ENCODE measurements at regions not wholly inside any gene's neighbourhood (a gene's known extent, or its start where the extent isn't known, plus 50 kb on each side); places are given as distances from the start of the nearest gene placed in this dataset.
"Not testable (repeated sequence)": the region's sequence is repeated elsewhere in the genome, so short reads cannot be mapped to it uniquely, and the experiment has no call there.

GRCh38 chr1:221530791-221531190, 211.1 kb downstream of the DUSP10 start:
- Histone ChIP-seq H3K36me3 (ENCODE audit: control insufficient read depth, insufficient read depth, low read length) (no peaks in the 10 kb centered on the region), H3K9me3 (ENCODE audit: control insufficient read depth, insufficient read depth, low read length) (no peaks in the 10 kb centered on the region), H3K4me3 (ENCODE audit: low read length) (no peak overlapping the region), H3K27me3 (ENCODE audit: control insufficient read depth, insufficient read depth, low read length) (no peaks in the 10 kb centered on the region), H3K27ac (ENCODE audit: low read length) (no peak overlapping the region), H3K4me1 (ENCODE audit: control insufficient read depth, insufficient read depth, low read length) (no peaks in the 10 kb centered on the region)
- DNase-seq (ENCODE audit: low read depth, low spot score), result no peak

GRCh38 chr1:221532071-221532773, 209.7 kb downstream of the DUSP10 start:
- Histone ChIP-seq H3K36me3 (ENCODE audit: control insufficient read depth, insufficient read depth, low read length) (no peaks in the 10 kb centered on the region), H3K4me1 (ENCODE audit: control insufficient read depth, insufficient read depth, low read length) (no peaks in the 10 kb centered on the region), H3K27me3 (ENCODE audit: control insufficient read depth, insufficient read depth, low read length) (no peaks in the 10 kb centered on the region), H3K4me3 (ENCODE audit: low read length) (no peak overlapping the region), H3K27ac (ENCODE audit: low read length) (no peak overlapping the region), H3K9me3 (ENCODE audit: control insufficient read depth, insufficient read depth, low read length) (no peaks in the 10 kb centered on the region)
- WGBS (ENCODE audit: insufficient coverage, insufficient read length), result no CpG with 5 or more reads among the region's 5 CpGs
- no peak for DNase-seq (ENCODE audit: low read depth, low spot score)

- Histone ChIP-seq H3K4me1 (ENCODE audit: control insufficient read depth, insufficient read depth, low read length) (no peaks in the 10 kb centered on the region; the same call in 1 of the 2 replicates), H3K9me3 (ENCODE audit: control insufficient read depth, insufficient read depth, low read length) (no peaks in the 10 kb centered on the region), H3K27ac (ENCODE audit: low read length) (no peak overlapping the region), H3K4me3 (ENCODE audit: low read length) (no peak overlapping the region), H3K36me3 (ENCODE audit: control insufficient read depth, insufficient read depth, low read length) (no peaks in the 10 kb centered on the region), H3K27me3 (ENCODE audit: control insufficient read depth, insufficient read depth, low read length) (no peaks in the 10 kb centered on the region)
- DNase-seq (ENCODE audit: low read depth, low spot score), result no peak
- no CpG with 5 or more reads among the region's 5 CpGs for WGBS (ENCODE audit: insufficient coverage, insufficient read length)
These were observed 200.6 kb downstream of the DUSP10 start for GRCh38 chr1:221541296-221541695.

- Histone ChIP-seq H3K4me3 (ENCODE audit: low read length) (no peak overlapping the region), H3K9me3 (ENCODE audit: control insufficient read depth, insufficient read depth, low read length) (no peaks in the 10 kb centered on the region), H3K27me3 (ENCODE audit: control insufficient read depth, insufficient read depth, low read length) (no peaks in the 10 kb centered on the region), H3K36me3 (ENCODE audit: control insufficient read depth, insufficient read depth, low read length) (no peaks in the 10 kb centered on the region), H3K4me1 (ENCODE audit: control insufficient read depth, insufficient read depth, low read length) (no peaks in the 10 kb centered on the region; the same call in 1 of the 2 replicates), H3K27ac (ENCODE audit: low read length) (no peak overlapping the region)
- WGBS (ENCODE audit: insufficient coverage, insufficient read length), result no CpG with 5 or more reads among the region's 4 CpGs
- no peak for DNase-seq (ENCODE audit: low read depth, low spot score)
These were observed 198.3 kb downstream of the DUSP10 start for GRCh38 chr1:221543529-221544120.

- WGBS (ENCODE audit: insufficient coverage, insufficient read length), result no CpG with 5 or more reads among the region's 6 CpGs
These were observed 192.9 kb downstream of the DUSP10 start for GRCh38 chr1:221548942-221549341.

GRCh38 chr1:221549815-221550214, 192.1 kb downstream of the DUSP10 start:
- no peaks in the 10 kb centered on the region for H3K9me3 ChIP-seq (ENCODE audit: control insufficient read depth, insufficient read depth, low read length)
- no peaks in the 10 kb centered on the region for H3K27me3 ChIP-seq (ENCODE audit: control insufficient read depth, insufficient read depth, low read length)
- no peaks in the 10 kb centered on the region for H3K36me3 ChIP-seq (ENCODE audit: control insufficient read depth, insufficient read depth, low read length)
- DNase-seq (ENCODE audit: low read depth, low spot score), result no peak
- no peak overlapping the region for H3K4me3 ChIP-seq (ENCODE audit: low read length)
- no peaks in the 10 kb centered on the region for H3K4me1 ChIP-seq (ENCODE audit: control insufficient read depth, insufficient read depth, low read length)
- no peak overlapping the region for H3K27ac ChIP-seq (ENCODE audit: low read length)

More at GRCh38 chr1:221548942-221549341, 192.9 kb downstream of the DUSP10 start:
- no peak for DNase-seq (ENCODE audit: low read depth, low spot score)
- Histone ChIP-seq H3K36me3 (ENCODE audit: control insufficient read depth, insufficient read depth, low read length) (no peaks in the 10 kb centered on the region), H3K4me1 (ENCODE audit: control insufficient read depth, insufficient read depth, low read length) (no peaks in the 10 kb centered on the region), H3K9me3 (ENCODE audit: control insufficient read depth, insufficient read depth, low read length) (no peaks in the 10 kb centered on the region), H3K27ac (ENCODE audit: low read length) (no peak overlapping the region), H3K4me3 (ENCODE audit: low read length) (no peak overlapping the region), H3K27me3 (ENCODE audit: control insufficient read depth, insufficient read depth, low read length) (no peaks in the 10 kb centered on the region)

- H3K27me3 ChIP-seq (ENCODE audit: control insufficient read depth, insufficient read depth, low read length); H3K4me3 ChIP-seq (ENCODE audit: low read length); DNase-seq (ENCODE audit: low read depth, low spot score); H3K4me1 ChIP-seq (ENCODE audit: control insufficient read depth, insufficient read depth, low read length); H3K27ac ChIP-seq (ENCODE audit: low read length); H3K36me3 ChIP-seq (ENCODE audit: control insufficient read depth, insufficient read depth, low read length); H3K9me3 ChIP-seq (ENCODE audit: control insufficient read depth, insufficient read depth, low read length): not testable (repeated sequence)
- WGBS (ENCODE audit: insufficient coverage, insufficient read length), result no CpG with 5 or more reads among the region's 8 CpGs
These were observed 189.1 kb downstream of the DUSP10 start for GRCh38 chr1:221552792-221553191.

GRCh38 chr1:221555689-221556433, 186.0 kb downstream of the DUSP10 start:
- Histone ChIP-seq H3K4me1 (ENCODE audit: control insufficient read depth, insufficient read depth, low read length) (no peaks in the 10 kb centered on the region), H3K27me3 (ENCODE audit: control insufficient read depth, insufficient read depth, low read length) (no peaks in the 10 kb centered on the region; the same call in 1 of the 2 replicates), H3K9me3 (ENCODE audit: control insufficient read depth, insufficient read depth, low read length) (no peaks in the 10 kb centered on the region), H3K4me3 (ENCODE audit: low read length) (no peak overlapping the region), H3K27ac (ENCODE audit: low read length) (no peak overlapping the region), H3K36me3 (ENCODE audit: control insufficient read depth, insufficient read depth, low read length) (no peaks in the 10 kb centered on the region)
- no peak for DNase-seq (ENCODE audit: low read depth, low spot score)
- no CpG with 5 or more reads among the region's 10 CpGs for WGBS (ENCODE audit: insufficient coverage, insufficient read length)

GRCh38 chr1:221556435-221556834, 185.5 kb downstream of the DUSP10 start:
- DNase-seq (ENCODE audit: low read depth, low spot score), result no peak
- Histone ChIP-seq H3K27ac (ENCODE audit: low read length) (no peak overlapping the region), H3K27me3 (ENCODE audit: control insufficient read depth, insufficient read depth, low read length) (no peaks in the 10 kb centered on the region; the same call in 1 of the 2 replicates), H3K36me3 (ENCODE audit: control insufficient read depth, insufficient read depth, low read length) (no peaks in the 10 kb centered on the region), H3K4me1 (ENCODE audit: control insufficient read depth, insufficient read depth, low read length) (no peaks in the 10 kb centered on the region), H3K9me3 (ENCODE audit: control insufficient read depth, insufficient read depth, low read length) (no peaks in the 10 kb centered on the region), H3K4me3 (ENCODE audit: low read length) (no peak overlapping the region)

GRCh38 chr1:221557013-221557412, 184.9 kb downstream of the DUSP10 start:
- no peak overlapping the region for H3K4me3 ChIP-seq (ENCODE audit: low read length)
- WGBS (ENCODE audit: insufficient coverage, insufficient read length), result no CpG with 5 or more reads among the region's 1 CpG
- DNase-seq (ENCODE audit: low read depth, low spot score), result no peak
- no peaks in the 10 kb centered on the region for H3K9me3 ChIP-seq (ENCODE audit: control insufficient read depth, insufficient read depth, low read length)
- no peaks in the 10 kb centered on the region for H3K4me1 ChIP-seq (ENCODE audit: control insufficient read depth, insufficient read depth, low read length)
- no peak overlapping the region for H3K27ac ChIP-seq (ENCODE audit: low read length)
- H3K36me3 ChIP-seq (ENCODE audit: control insufficient read depth, insufficient read depth, low read length), result no peaks in the 10 kb centered on the region
- no peaks in the 10 kb centered on the region; the same call in 1 of the 2 replicates for H3K27me3 ChIP-seq (ENCODE audit: control insufficient read depth, insufficient read depth, low read length)

Measured in iPS DF 6.9 (cell line).